ENCODE measurements at regions not wholly inside any gene's neighbourhood (a gene's known extent, or its start where the extent isn't known, plus 50 kb on each side); places are given as distances from the start of the nearest gene placed in this dataset.

- intact Hi-C loops (cut with DNase I): no loop called here
- no peaks in the 10 kb centered on the region for H3K36me3 ChIP-seq
- no peak for DNase-seq
- H3K4me1 ChIP-seq: no peaks in the 10 kb centered on the region
- TF ChIP-seq CTCF (IDR thresholded peaks at IDR 0.05): no peak
- H3K4me3 ChIP-seq: no peak overlapping the region
- H3K9ac ChIP-seq (ENCODE audit: low read depth in 2 of 2, low read length in 2 of 2): no peak overlapping the region
- H3K27me3 ChIP-seq: no peaks in the 10 kb centered on the region
- no peak overlapping the region for H3K27ac ChIP-seq
- H3K9me3 ChIP-seq: no peaks in the 10 kb centered on the region
Observed at GRCh38 chr3:166279636-166280035, 442.4 kb upstream of the BCHE start.

GRCh38 chr3:166275024-166275390 is 437.8 kb upstream of the BCHE start:
- Histone ChIP-seq H3K9ac (ENCODE audit: low read depth in 2 of 2, low read length in 2 of 2) (no peak overlapping the region), H3K27me3 (no peaks in the 10 kb centered on the region), H3K4me3 (no peak overlapping the region), H3K9me3 (no peaks in the 10 kb centered on the region), H3K4me1 (no peaks in the 10 kb centered on the region), H3K36me3 (no peaks in the 10 kb centered on the region), H3K27ac (no peak overlapping the region)
- DNase-seq: no peak
- no peak for TF ChIP-seq CTCF (IDR thresholded peaks at IDR 0.05)
- intact Hi-C loops (cut with DNase I): no loop called here

- no peaks in the 10 kb centered on the region for H3K4me1 ChIP-seq
- no peaks in the 10 kb centered on the region for H3K9me3 ChIP-seq
- no peak for TF ChIP-seq CTCF (IDR thresholded peaks at IDR 0.05)
- H3K27ac ChIP-seq: no peak overlapping the region
- no peaks in the 10 kb centered on the region for H3K36me3 ChIP-seq
- H3K27me3 ChIP-seq: no peaks in the 10 kb centered on the region
- DNase-seq: no peak
- H3K4me3 ChIP-seq: no peak overlapping the region
- intact Hi-C loops (cut with DNase I): no loop called here
- H3K9ac ChIP-seq (ENCODE audit: low read depth in 2 of 2, low read length in 2 of 2): no peak overlapping the region
Observed at GRCh38 chr3:166274351-166275023, 437.3 kb upstream of the BCHE start.

GRCh38 chr3:166270429-166270828 is 433.2 kb upstream of the BCHE start:
- no peak for TF ChIP-seq CTCF (IDR thresholded peaks at IDR 0.05)
- Histone ChIP-seq H3K27ac (no peak overlapping the region), H3K27me3 (no peaks in the 10 kb centered on the region), H3K4me3 (no peak overlapping the region), H3K9me3 (no peaks in the 10 kb centered on the region), H3K9ac (ENCODE audit: low read depth in 2 of 2, low read length in 2 of 2) (no peak overlapping the region), H3K36me3 (no peaks in the 10 kb centered on the region), H3K4me1 (no peaks in the 10 kb centered on the region)
- no peak for DNase-seq
- intact Hi-C loops (cut with DNase I): no loop called here

GRCh38 chr3:166265153-166265552 is 427.9 kb upstream of the BCHE start:
- Histone ChIP-seq H3K27ac (no peak overlapping the region), H3K4me1 (no peaks in the 10 kb centered on the region), H3K9ac (ENCODE audit: low read depth in 2 of 2, low read length in 2 of 2) (no peak overlapping the region), H3K4me3 (no peak overlapping the region), H3K27me3 (no peaks in the 10 kb centered on the region), H3K36me3 (no peaks in the 10 kb centered on the region), H3K9me3 (no peaks in the 10 kb centered on the region)
- intact Hi-C loops (cut with DNase I): no loop called here
- no peak for DNase-seq
- no peak for TF ChIP-seq CTCF (IDR thresholded peaks at IDR 0.05)
